ENCODE measurements at regions not wholly inside any gene's neighbourhood (a gene's known extent, or its start where the extent isn't known, plus 50 kb on each side); places are given as distances from the start of the nearest gene placed in this dataset.

DNA sequence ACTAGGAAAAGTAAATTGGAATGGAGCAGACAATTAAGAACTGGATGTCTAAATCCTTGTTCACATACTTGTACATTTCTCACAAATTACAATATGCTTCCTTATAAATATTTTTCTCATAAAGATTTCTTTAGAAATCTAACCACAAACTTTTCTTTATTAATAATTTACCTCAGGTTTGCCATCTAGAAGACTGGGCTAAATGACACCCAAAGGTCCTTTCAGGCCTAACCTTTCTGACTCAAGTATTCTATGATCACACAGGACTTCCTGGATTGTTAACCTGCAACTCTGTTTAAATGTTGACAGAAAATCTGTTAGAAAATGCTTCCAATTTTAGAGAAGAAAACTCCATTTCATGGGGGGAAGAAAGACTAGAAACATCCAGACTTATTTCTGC, 330.5 kb upstream of the MAP3K7 start:
- intact Hi-C loops (cut with DNase I, micrococcal nuclease) = no loop called here
- H3K9me3 ChIP-seq = peaks cover 5% of the 10 kb centered on the region
- H3K4me1 ChIP-seq (ENCODE audit: low read depth) = no peaks in the 10 kb centered on the region
- DNase-seq (no peak), ATAC-seq (no peak)
- H3K4me3 ChIP-seq = no peak overlapping the region
- no peaks in the 10 kb centered on the region for H3K36me3 ChIP-seq (ENCODE audit: low read depth)
- TF ChIP-seq, protein P1, sequence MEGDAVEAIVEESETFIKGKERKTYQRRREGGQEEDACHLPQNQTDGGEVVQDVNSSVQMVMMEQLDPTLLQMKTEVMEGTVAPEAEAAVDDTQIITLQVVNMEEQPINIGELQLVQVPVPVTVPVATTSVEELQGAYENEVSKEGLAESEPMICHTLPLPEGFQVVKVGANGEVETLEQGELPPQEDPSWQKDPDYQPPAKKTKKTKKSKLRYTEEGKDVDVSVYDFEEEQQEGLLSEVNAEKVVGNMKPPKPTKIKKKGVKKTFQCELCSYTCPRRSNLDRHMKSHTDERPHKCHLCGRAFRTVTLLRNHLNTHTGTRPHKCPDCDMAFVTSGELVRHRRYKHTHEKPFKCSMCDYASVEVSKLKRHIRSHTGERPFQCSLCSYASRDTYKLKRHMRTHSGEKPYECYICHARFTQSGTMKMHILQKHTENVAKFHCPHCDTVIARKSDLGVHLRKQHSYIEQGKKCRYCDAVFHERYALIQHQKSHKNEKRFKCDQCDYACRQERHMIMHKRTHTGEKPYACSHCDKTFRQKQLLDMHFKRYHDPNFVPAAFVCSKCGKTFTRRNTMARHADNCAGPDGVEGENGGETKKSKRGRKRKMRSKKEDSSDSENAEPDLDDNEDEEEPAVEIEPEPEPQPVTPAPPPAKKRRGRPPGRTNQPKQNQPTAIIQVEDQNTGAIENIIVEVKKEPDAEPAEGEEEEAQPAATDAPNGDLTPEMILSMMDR (IDR thresholded peaks at IDR 0.05) = no peak

DNA sequence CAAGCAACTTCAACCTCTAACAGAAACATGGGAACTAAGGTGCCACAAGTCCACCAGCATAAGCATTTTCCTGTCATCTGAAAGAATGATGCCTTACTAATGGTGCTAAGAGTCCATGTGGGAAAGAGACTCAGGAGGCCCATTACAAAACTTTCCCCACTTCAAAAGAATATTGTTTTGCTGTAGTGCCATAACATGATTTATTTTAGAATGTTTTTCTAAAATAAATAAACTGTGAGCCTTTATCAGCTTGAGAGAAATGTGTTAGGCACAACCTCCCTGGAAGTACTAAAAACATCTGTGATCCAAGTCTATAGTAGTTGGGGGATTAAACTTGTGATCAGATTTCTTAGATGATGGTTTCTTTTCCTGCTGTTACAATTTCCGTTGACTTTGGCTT, 330.1 kb upstream of the MAP3K7 start:
- no peak for ATAC-seq
- H3K9me3 ChIP-seq = peaks cover 5% of the 10 kb centered on the region

DNA sequence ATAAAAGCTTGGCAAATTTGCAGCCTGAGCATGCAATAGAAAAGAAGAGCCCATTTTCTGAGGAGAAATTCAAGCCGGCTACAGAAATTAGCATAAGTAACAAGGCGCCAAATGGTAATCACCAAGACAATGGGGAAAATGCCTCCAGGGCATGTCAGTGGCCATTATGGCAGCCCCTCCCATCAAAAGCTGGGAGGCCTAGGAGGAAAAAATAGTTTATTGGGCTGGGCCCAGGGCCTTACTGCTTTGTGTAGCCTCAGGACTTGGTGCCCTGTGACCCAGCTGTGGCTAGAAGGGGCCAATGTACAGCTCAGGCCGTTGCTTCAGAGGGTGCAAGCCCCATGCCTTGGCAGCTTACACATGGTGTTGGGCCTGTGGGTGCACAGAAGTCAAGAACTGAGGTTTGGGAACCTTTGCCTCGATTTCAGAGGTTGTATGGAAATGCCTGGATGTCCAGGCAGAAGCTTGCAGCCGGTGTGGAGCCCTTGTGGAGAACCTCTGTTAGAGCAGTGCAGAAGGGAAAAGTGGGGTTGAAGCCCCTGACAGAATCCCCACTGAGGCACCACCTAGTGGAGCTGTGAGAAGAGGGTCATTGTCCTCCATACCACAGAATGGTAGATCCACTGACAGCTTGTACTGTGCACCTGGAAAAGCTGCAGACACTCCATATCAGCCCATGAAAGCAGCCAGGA, 328.5 kb upstream of the MAP3K7 start:
- DNase-seq = no peak
- H3K4me3 ChIP-seq = no peak overlapping the region
- TF ChIP-seq, protein P1 (IDR thresholded peaks at IDR 0.05) = no peak
- no peak for ATAC-seq
- H3K36me3 ChIP-seq (ENCODE audit: low read depth) = no peaks in the 10 kb centered on the region
- intact Hi-C loops (cut with DNase I, micrococcal nuclease) = no loop called here
- no peaks in the 10 kb centered on the region for H3K4me1 ChIP-seq (ENCODE audit: low read depth)
- peaks cover 5% of the 10 kb centered on the region for H3K9me3 ChIP-seq

More for the DNA sequence above, 330.1 kb upstream of the MAP3K7 start:
- no peak for DNase-seq
- no peaks in the 10 kb centered on the region for H3K36me3 ChIP-seq (ENCODE audit: low read depth)
- intact Hi-C loops (cut with DNase I, micrococcal nuclease) = no loop called here
- no peak overlapping the region for H3K4me3 ChIP-seq
- TF ChIP-seq, protein P1 (IDR thresholded peaks at IDR 0.05) = no peak
- H3K4me1 ChIP-seq (ENCODE audit: low read depth) = no peaks in the 10 kb centered on the region

DNA sequence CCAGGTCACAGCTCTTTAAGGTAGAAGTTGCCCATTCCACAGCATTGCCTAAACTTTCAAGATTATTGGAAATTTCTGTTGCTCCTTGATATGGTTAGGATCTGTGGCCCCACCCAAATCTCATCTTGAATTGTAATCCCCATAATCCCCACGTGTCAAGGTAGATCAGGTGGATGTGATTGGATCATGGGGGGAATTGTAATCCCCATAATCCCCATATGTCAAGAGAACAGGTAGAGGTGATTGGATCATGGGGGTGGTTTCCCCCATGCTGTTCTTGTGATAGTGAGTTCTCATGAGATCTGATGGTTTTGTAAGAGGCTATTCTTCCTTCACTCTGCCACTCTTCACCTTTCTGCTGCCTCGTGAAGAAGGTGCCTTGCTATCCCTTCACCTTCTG, 327.4 kb upstream of the MAP3K7 start:
- no peaks in the 10 kb centered on the region for H3K4me1 ChIP-seq (ENCODE audit: low read depth)
- no peak for DNase-seq
- no peaks in the 10 kb centered on the region for H3K36me3 ChIP-seq (ENCODE audit: low read depth)
- no peak overlapping the region for H3K4me3 ChIP-seq
- H3K9me3 ChIP-seq = peaks cover 5% of the 10 kb centered on the region
- ATAC-seq = no peak
- TF ChIP-seq, protein P1 (IDR thresholded peaks at IDR 0.05) = no peak
- intact Hi-C loops (cut with DNase I, micrococcal nuclease) = no loop called here

DNA sequence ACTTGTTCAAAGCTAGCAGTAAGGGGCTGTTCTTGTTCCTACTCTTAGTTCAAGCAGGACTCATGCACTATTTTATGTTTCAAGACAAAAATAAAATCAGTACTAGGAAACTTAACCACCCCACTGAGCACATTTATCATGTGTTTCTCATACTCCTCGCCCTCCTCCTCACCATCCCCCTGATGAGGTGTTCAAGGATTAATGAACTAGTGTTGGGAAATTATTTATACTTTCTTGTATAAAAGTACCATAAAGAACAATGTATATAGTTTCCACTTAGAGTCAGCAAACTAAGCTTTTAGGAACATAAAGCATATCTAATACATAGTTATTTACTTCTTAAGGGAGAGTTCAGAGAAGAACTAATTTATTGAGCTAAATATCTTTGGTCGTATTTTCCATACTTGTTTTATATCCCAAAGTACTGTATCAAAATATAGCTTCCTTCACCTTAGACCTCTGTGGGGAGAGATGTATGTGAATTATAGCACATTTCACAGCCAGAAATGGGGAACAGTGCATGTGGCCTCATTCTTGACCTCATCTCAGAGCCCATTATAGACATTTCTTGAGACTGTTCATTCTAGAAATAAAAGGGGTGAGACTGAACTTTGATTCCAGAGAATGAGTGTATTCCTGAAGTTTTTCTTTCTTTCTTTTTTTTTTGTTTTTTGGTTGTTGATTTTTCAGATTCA, 326.5 kb upstream of the MAP3K7 start:
- TF ChIP-seq, protein P1 (IDR thresholded peaks at IDR 0.05) = no peak
- H3K4me1 ChIP-seq (ENCODE audit: low read depth) = no peaks in the 10 kb centered on the region
- no peak overlapping the region for H3K4me3 ChIP-seq
- H3K9me3 ChIP-seq = peaks cover 5% of the 10 kb centered on the region
- ATAC-seq = no peak
- H3K36me3 ChIP-seq (ENCODE audit: low read depth) = no peaks in the 10 kb centered on the region
- intact Hi-C loops (cut with DNase I, micrococcal nuclease) = no loop called here
- no peak for DNase-seq
